Stimulated activated CD4-positive, alpha-beta T cell treated with anti-CD3 and anti-CD28 coated beads, Interleukin-2, amount 100 ng/mL, for 24 hours (primary cell): ENCODE measurements at regions not wholly inside any gene's neighbourhood (a gene's known extent, or its start where the extent isn't known, plus 50 kb on each side); places are given as distances from the start of the nearest gene placed in this dataset.

Experiments used
- DNase-seq, 2 donors: peaks; one replicate each; pipeline ENCODE4 v3.0.0-alpha.2; 2020

- no peak for DNase-seq
These were observed 197.0 kb upstream of the ACVR2A start for GRCh38 chr2:147647816-147648215.

- no peak for DNase-seq
These were observed 197.9 kb upstream of the ACVR2A start for GRCh38 chr2:147646818-147647468.

GRCh38 chr2:147644491-147644890, 200.3 kb upstream of the ACVR2A start:
- DNase-seq = no peak

DNA sequence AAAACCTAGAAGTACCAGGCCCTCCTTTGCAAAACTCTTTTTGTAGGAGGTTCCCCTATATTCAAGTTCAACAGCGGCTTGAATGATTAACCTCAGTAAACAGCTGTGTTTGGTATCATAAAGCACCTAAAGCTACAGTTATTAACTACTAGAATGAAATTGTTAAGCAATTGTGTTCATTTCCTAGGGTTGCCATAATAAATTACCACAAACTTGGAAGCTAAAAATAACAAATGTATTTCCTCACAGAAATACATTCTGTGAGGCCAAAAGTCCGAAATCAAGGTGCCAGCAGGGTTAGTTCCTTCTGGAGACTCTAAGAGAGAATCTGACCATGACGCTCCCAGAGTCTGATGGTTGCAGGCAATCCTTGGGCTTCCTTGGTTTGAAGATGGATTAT, 202.1 kb upstream of the ACVR2A start:
- no peak for DNase-seq

- no peak for DNase-seq
These were observed 203.2 kb upstream of the ACVR2A start for GRCh38 chr2:147641651-147642050.

- no peak for DNase-seq
These were observed 204.9 kb upstream of the ACVR2A start for GRCh38 chr2:147639891-147640290.

- DNase-seq = no peak
These were observed 205.4 kb upstream of the ACVR2A start for GRCh38 chr2:147639386-147639785.

DNA sequence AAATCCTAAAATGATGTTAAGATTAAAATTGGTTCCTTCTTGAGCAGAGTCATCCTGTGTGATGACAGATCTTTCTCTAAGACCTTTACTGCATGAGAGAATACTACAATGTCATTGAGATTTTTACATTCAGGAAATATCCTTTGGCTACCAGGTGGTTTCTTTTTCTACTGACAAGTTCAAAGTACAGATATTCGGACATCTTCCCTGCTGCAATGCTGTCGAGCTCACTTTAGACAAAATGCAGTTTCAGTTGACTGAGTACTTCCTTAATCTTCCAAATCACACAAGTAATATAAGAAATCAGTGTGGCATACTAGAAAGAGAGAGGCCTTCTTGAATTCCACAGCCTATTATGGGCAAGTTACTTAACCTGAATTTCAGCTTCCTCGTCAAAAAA, 207.9 kb upstream of the ACVR2A start:
- no peak for DNase-seq

GRCh38 chr2:147636238-147636882, 208.5 kb upstream of the ACVR2A start:
- DNase-seq = no peak

GRCh38 chr2:147634826-147635225, 210.0 kb upstream of the ACVR2A start:
- DNase-seq = no peak

GRCh38 chr2:147632198-147632597, 212.6 kb upstream of the ACVR2A start:
- no peak for DNase-seq

- no peak for DNase-seq
These were observed 213.5 kb upstream of the ACVR2A start for GRCh38 chr2:147631294-147631693.

- peak in 1 of 2 donors; percentile 20 for DNase-seq
These were observed 214.2 kb upstream of the ACVR2A start for GRCh38 chr2:147630585-147630984.

GRCh38 chr2:147628971-147629421, 215.8 kb upstream of the ACVR2A start:
- DNase-seq = no peak

DNA sequence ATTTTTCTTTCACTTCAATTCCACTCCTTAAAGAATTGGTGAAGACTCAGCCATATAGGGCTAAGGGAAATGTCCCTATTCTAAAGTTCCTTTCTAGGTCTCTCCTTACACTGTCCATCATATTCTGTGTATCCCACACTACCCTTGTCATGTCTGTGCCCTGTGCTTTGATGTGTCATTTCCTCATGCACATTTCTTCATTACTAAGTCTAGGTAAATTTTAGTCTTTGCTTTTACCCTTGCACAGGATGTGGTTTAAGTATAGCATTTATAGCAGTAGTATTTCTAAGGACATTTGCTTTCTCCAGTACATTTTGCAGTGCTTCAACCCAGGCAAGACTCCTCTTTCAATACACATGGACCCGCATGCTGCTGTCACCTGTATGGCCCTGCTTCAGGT, 221.5 kb upstream of the ACVR2A start:
- DNase-seq = no peak

- no peak for DNase-seq
These were observed 223.1 kb upstream of the ACVR2A start for GRCh38 chr2:147621656-147622197.

DNA sequence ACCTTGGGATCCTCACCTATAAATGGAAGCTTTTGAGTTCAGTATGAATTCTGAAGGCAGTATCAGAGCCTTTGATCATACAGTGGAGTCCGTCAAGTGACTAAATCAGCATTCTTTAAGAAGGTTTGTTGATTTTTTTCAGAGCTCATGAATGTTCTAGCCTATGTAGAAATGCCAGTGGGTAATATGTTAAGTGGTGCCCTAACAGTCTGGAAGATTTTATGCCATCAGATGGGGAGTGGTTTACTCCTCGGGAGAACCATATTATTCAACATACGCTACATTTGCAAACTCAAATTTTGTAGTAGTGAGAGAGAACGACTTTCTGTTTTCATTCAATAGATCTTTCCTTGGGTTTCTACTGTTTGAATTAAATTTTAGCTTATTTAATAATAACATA, 225.0 kb upstream of the ACVR2A start:
- DNase-seq = no peak

DNA sequence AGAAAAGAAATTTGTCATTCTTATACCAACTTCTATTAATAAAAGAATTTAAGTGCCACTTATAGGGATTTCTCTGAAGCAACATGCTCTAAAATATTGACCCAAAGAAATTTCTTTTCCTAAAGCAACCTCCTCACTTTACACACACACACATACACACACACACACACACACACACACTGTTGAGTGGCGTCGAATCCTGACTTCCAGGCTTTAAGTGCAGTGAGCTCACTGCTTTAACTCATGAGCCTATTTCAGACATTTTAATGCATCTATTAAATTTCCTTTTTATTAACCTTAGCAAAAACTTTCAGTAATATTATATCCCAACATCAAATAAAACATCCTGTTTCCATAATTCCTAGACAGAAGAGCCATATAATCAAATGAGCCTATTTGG, 229.1 kb upstream of the ACVR2A start:
- no peak for DNase-seq

DNA sequence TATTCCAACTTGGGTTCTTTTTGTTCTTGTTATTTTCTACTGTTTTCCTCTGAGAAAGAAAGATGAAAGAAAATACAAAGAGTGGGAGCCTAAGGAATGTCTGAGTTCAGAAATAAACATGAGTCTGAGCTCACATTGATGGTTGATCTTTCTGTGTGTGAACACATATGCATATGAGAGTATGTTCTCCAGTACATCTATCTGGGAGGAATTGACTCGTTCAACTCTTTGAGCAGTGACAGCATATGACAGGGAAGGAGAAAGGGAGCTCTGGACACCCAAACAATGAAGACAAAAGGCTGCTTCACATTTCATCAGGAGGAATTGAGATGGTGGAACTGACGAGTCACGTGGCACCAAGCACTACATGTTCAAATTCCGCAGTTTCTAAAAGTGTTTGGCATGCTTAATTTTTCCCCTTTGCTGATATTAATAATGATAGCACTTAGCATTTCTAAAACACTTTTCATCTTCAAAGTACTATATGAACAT, 229.8 kb upstream of the ACVR2A start:
- no peak for DNase-seq

DNA sequence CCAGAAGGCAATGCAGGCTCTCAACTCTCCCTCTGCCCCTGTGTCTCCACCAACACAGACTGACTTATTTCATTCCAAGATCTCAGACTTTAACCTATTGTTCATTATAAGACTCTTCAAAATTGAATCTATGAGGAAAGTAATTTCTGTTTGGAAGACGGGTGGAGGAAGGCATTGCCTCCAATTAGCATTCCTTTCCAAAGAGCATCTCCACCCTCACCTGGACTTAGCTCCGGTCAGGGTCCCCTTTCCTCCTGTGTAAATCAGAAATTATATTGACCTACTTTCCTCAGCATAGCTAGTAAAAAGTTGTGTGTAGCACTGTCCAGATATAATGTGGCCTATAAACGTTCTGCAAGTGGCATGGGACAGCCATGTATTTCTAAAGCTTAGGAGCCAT, 230.4 kb upstream of the ACVR2A start:
- no peak for DNase-seq

- DNase-seq = no peak
These were observed 234.3 kb upstream of the ACVR2A start for GRCh38 chr2:147610496-147611040.

DNA sequence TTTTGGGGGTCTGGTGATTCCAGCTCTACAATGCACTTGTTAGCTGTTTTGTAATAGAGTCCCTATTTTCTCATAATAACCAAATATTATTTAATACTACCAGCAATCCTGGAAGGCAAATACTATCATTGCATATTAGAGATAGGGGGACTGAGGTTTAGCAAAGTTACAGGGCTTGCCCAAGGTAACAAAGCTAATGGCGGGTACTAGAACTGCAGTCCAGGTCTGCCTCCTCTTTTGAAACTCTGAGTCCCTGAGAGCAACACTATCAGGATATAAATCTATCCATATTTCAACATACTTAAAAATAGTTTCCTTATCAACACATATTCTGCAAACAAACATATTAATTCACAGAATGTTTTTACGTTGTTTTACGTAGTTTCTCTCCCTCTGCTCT, 235.5 kb upstream of the ACVR2A start:
- DNase-seq = no peak

DNA sequence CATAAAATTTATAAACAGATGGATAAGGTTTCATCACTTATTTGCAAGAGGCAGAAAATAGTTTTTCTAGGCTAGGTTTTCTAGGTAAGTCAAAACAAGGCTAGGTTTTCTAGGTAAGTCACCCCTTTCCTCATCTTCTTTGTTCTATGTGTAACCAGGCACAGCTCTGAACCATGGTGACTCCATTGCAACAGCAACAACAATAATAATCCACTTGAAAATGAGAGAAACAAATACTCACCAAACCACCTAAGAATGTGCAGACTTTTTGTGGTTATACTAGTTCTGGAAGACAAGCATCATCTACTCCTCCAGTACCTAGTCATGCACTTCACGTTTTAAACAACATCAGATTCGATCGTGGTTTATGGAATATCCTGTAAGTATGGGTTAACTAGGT, 237.4 kb upstream of the ACVR2A start:
- no peak for DNase-seq

DNA sequence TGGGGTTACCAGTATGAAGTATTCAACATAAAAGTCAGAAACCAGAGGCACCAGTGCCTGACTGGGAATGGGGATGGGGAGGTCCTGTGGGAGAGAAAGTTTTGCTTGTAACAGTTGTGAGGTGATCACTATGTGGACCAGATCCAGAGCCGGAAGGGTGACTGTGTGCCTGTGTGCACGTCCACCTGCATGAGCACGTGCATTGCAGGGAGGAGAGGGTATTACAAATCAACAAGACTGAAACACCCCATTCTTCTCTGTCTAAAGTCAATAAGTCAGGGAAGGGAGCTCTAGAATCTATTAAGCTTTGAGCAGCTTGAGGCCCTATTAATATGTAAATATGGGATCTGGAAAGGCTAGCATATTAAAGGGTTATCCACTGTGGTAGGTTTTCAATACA, 241.0 kb upstream of the ACVR2A start:
- no peak for DNase-seq
